ENCODE measurements at regions not wholly inside any gene's neighbourhood (a gene's known extent, or its start where the extent isn't known, plus 50 kb on each side); places are given as distances from the start of the nearest gene placed in this dataset.

DNA sequence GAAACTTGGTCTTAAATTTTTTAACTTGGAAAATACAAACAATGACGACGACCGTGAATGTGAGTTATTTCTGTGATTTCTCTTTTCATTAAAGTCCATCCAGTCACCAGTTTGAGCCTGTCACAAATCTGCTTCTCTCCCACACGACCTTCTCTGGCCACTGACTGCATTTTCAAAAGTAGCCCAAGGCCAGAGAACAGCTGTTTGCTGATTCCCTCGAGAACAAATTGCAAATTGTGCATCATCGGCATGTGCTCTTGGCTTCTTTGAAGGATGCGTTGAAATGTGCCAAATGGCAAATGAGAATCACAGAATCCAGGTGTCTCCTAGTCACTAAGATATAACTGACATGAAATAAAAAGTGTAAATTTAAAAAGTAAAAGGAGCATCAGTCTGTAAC, 106.4 kb downstream of the AQP9 start:
- no peak for TF ChIP-seq CTCF (IDR thresholded peaks at IDR 0.05)
- no peak for TF ChIP-seq POLR2A (IDR thresholded peaks at IDR 0.05)
- no peak for TF ChIP-seq EP300 (IDR thresholded peaks at IDR 0.05)
